Astrocyte of the spinal cord (primary cell): ENCODE measurements at regions not wholly inside any gene's neighbourhood (a gene's known extent, or its start where the extent isn't known, plus 50 kb on each side); places are given as distances from the start of the nearest gene placed in this dataset.

Source experiments
- DNase-seq: peaks from one replicate; pipeline ENCODE4 v3.0.0; 2011; ENCODE audit warnings: low read depth, low spot score
- H3K4me3 ChIP-seq: 2 replicates; pipeline ENCODE4 v1.5.1; 2011; ENCODE audit warnings: low read depth, mild to moderate bottlenecking, low read length, moderate library complexity
- CTCF ChIP-seq: IDR thresholded peaks from 2 replicates; pipeline ENCODE4 v1.5.1; 2012; ENCODE audit warnings: low read depth, mild to moderate bottlenecking, low read length, inconsistent platforms
- in situ Hi-C: cut with HindIII; loops from 2 replicates; pipeline ENCODE4 v1.10.0; 2017; ENCODE audit warnings: low sequenced_read_pairs

DNA sequence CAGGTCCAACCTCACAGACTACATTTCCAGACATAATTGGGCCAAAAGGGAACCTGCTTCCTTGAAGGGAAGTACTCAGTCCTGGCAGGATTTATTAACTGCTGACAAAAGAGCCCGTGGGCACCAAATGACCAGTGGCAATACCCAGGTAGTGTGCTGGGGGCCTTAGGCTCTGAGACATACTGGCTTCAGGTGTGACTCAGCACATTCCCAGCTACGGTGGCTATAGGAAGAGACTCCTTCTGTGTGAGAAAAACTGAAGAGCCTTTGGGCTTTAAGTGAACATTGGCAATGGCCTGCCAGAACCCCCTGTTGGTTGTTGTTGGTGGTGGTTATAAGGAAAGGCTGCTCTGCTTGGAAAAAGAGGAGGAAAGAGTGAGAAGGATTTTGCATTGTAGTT lies 401.8 kb downstream of the KCNJ3 start:
- H3K4me3 ChIP-seq, result no peak overlapping the region
- no peak for TF ChIP-seq CTCF
- no peak for DNase-seq
- in situ Hi-C loops, result no loop called here

DNA sequence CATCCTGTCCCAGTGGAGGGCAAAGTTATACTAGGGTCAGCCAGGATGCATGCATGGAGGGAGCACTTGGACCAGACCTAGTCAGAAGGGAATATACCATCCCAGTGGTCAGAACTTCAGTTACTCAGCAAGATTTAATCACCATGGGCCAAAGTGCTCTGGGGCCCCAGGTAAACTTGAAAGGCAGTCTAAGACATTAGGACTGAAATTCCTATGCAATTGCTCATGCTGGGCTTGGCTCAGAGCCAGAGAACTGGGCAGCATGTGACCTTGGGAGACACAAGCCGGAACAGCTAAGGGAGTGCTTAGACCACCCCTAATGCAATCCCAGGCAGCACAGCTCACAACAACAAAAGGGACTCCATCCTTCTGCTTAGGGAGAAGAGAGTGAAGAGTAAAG lies 401.3 kb downstream of the KCNJ3 start:
- in situ Hi-C loops, result no loop called here
- no peak for TF ChIP-seq CTCF
- DNase-seq, result peak; percentile 5
- H3K4me3 ChIP-seq, result no peak overlapping the region

DNA sequence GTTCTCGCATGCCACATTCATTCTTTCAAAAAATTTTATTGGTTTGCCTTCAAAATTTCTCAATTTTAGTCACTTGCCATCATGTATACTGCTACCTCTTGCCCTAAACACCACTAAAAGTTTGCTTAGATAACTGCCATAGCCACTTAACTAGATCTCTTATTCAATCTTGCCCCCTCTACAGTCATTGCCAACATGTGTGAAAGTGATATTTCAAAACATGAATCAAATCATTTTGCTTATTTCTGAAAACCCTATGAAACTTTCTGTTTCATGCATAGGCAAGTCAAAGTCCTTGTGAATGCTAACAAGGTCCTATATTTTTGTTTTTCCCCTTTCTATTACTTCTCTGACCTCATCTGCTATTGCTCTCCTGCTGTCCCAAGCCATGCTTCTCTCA lies 397.1 kb downstream of the KCNJ3 start:
- in situ Hi-C loops, result no loop called here
- H3K4me3 ChIP-seq, result no peak overlapping the region
- DNase-seq, result no peak
- TF ChIP-seq CTCF, result no peak

DNA sequence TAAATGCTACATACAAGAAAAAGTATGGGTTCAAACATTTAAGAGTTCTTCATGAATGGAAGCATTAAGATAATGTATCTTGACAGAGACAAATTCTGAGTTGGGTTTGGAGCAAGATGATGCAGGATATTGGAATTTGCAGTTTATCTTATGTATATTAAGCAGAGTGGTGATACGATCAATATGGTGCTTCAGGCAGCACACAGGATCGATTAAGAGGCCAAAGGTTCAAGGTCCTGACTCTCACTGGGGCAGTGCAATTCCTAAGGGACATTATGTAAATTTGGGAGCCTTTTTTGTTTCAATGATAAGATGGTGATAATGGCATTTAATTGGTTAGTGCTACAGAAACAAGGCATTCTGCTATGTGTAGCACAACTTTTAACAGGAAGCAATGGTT lies 381.9 kb downstream of the KCNJ3 start:
- no peak overlapping the region for H3K4me3 ChIP-seq
- no peak for TF ChIP-seq CTCF
- DNase-seq, result no peak
- in situ Hi-C loops, result no loop called here

DNA sequence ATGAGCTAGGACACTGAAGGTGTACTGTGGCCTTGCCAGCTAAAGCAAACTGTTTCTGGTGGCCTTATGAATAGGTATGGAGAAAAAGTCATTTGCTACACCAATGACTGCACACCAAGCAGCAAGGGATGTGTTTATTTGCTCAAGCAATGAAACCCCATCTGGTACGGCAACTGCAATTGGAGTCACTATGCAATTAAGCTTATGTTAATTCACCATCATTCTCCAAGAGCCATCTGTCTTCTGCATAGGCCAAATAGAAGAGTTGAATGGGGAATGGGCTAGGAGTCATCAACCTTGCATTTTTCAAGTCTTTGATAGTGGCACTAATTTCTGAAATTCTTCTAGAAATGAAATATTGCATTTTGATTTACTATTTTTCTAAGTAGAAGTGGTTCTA lies 372.0 kb downstream of the KCNJ3 start:
- TF ChIP-seq CTCF, result no peak
- in situ Hi-C loops, result no loop called here
- no peak for DNase-seq

DNA sequence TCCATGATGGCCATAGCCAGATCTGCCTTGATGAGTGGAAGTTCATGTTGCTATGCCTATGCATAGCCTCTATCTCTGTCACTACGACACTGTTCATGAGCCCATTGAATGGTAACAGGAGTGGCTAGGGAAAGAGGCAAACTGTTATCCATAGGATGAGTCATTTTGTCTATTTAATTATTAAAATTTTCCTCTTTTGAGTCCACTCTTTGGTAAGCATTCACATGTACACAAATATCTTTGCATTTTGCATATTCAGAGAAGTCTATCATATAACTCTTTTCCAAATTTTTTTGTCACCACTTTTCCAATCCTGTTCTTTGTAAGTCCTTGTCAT lies 364.4 kb downstream of the KCNJ3 start:
- no peak overlapping the region for H3K4me3 ChIP-seq
- in situ Hi-C loops, result no loop called here
- no peak for DNase-seq
- TF ChIP-seq CTCF, result no peak

More for the DNA sequence above, 372.0 kb downstream of the KCNJ3 start:
- no peak overlapping the region for H3K4me3 ChIP-seq

- no peak for TF ChIP-seq CTCF
- no peak for DNase-seq
- H3K4me3 ChIP-seq, result no peak overlapping the region
- in situ Hi-C loops, result no loop called here
These were observed 363.9 kb downstream of the KCNJ3 start for GRCh38 chr2:155062250-155062921.
